ENCODE measurements at regions not wholly inside any gene's neighbourhood (a gene's known extent, or its start where the extent isn't known, plus 50 kb on each side); places are given as distances from the start of the nearest gene placed in this dataset.
"Not testable (repeated sequence)": the region's sequence is repeated elsewhere in the genome, so short reads cannot be mapped to it uniquely, and the experiment has no call there.

- DNase-seq: no peak
Observed at GRCh38 chr7:138328215-138328614, 131.8 kb upstream of the TRIM24 start.

GRCh38 chr7:138332850-138333249 lies 127.2 kb upstream of the TRIM24 start:
- not testable (repeated sequence) for DNase-seq

GRCh38 chr7:138338361-138338760 lies 121.7 kb upstream of the TRIM24 start:
- peak; percentile 76 for DNase-seq

GRCh38 chr7:138339229-138339628 lies 120.8 kb upstream of the TRIM24 start:
- not testable (repeated sequence) for DNase-seq

- DNase-seq: no peak
Observed at GRCh38 chr7:138342990-138343389, 117.1 kb upstream of the TRIM24 start.

- DNase-seq: no peak
Observed at GRCh38 chr7:138345567-138345966, 114.5 kb upstream of the TRIM24 start.

- no peak for DNase-seq
Observed at GRCh38 chr7:138346975-138347374, 113.1 kb upstream of the TRIM24 start.

- no peak for DNase-seq
Observed at GRCh38 chr7:138349841-138350700, 110.0 kb upstream of the TRIM24 start.

- no peak for DNase-seq
Observed at GRCh38 chr7:138350701-138351357, 109.2 kb upstream of the TRIM24 start.

- DNase-seq: no peak
Observed at GRCh38 chr7:138352570-138353461, 107.2 kb upstream of the TRIM24 start.

- no peak for DNase-seq
Observed at GRCh38 chr7:138354066-138354465, 106.0 kb upstream of the TRIM24 start.

- no peak for DNase-seq
Observed at GRCh38 chr7:138355254-138355653, 104.8 kb upstream of the TRIM24 start.

GRCh38 chr7:138358850-138359341 lies 101.2 kb upstream of the TRIM24 start:
- DNase-seq: no peak

- no peak for DNase-seq
Observed at GRCh38 chr7:138359870-138360559, 100.0 kb upstream of the TRIM24 start.

- no peak for DNase-seq
Observed at GRCh38 chr7:138363721-138364120, 96.3 kb upstream of the TRIM24 start.

GRCh38 chr7:138366137-138366536 lies 93.9 kb upstream of the TRIM24 start:
- DNase-seq: not testable (repeated sequence)

- not testable (repeated sequence) for DNase-seq
Observed at GRCh38 chr7:138366676-138367075, 93.4 kb upstream of the TRIM24 start.

GRCh38 chr7:138369797-138370196 lies 90.3 kb upstream of the TRIM24 start:
- DNase-seq: no peak

- DNase-seq: no peak
Observed at GRCh38 chr7:138370956-138371355, 89.1 kb upstream of the TRIM24 start.

- DNase-seq: no peak
Observed at GRCh38 chr7:138374119-138374693, 85.9 kb upstream of the TRIM24 start.

GRCh38 chr7:138377306-138377705 lies 82.8 kb upstream of the TRIM24 start:
- DNase-seq: peak; percentile 26
